ENCODE measurements at regions not wholly inside any gene's neighbourhood (a gene's known extent, or its start where the extent isn't known, plus 50 kb on each side); places are given as distances from the start of the nearest gene placed in this dataset.

GRCh38 chr12:89889062-89889461 is 180.4 kb upstream of the ATP2B1 start:
- no peak for DNase-seq (ENCODE audit: low spot score)
- Histone ChIP-seq H3K27me3 (replicated peaks; ENCODE audit: insufficient read depth) (no peaks in the 10 kb centered on the region), H3K4me1 (ENCODE audit: control insufficient read depth in 1 of 2, low read depth in 2 of 2) (no peaks in the 10 kb centered on the region), H3K4me3 (no peak overlapping the region), H3K36me3 (no peaks in the 10 kb centered on the region), H3K9me3 (no peaks in the 10 kb centered on the region), H3K27ac (no peak overlapping the region)
- ATAC-seq (ENCODE audit: insufficient number of reproducible peaks, low FRiP score, low read depth), result no peak
- TF ChIP-seq CTCF (IDR thresholded peaks at IDR 0.05), result no peak

DNA sequence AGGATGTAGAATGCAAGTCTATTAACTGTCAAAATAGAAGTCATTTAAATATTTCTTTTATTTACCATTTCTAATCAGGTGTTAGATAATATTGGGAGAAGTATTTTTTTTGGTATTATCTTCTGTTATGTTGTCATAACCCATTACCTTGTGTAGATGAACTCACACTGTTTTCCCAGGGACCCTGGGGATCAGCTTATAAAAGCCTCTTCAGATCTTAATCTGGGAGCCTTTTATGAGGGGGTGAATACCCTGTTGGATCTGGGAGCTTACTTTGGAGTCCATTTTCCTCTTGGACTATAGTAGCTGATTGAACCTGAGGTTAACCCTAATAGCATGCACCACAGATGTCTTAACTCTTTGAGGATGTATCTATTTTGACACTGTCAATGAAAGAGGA is 176.3 kb upstream of the ATP2B1 start:
- ATAC-seq (ENCODE audit: insufficient number of reproducible peaks, low FRiP score, low read depth) (no peak), DNase-seq (ENCODE audit: low spot score) (no peak)
- H3K4me1 ChIP-seq (ENCODE audit: control insufficient read depth in 1 of 2, low read depth in 2 of 2), result no peaks in the 10 kb centered on the region
- no peaks in the 10 kb centered on the region for H3K27me3 ChIP-seq (replicated peaks; ENCODE audit: insufficient read depth)
- no peaks in the 10 kb centered on the region for H3K36me3 ChIP-seq
- no peak for TF ChIP-seq CTCF (IDR thresholded peaks at IDR 0.05)
- no peak overlapping the region for H3K4me3 ChIP-seq
- no peaks in the 10 kb centered on the region for H3K9me3 ChIP-seq
- no peak overlapping the region for H3K27ac ChIP-seq

GRCh38 chr12:89884416-89884898 is 175.8 kb upstream of the ATP2B1 start:
- Histone ChIP-seq H3K27ac (no peak overlapping the region), H3K4me3 (no peak overlapping the region), H3K4me1 (ENCODE audit: control insufficient read depth in 1 of 2, low read depth in 2 of 2) (no peaks in the 10 kb centered on the region), H3K9me3 (no peaks in the 10 kb centered on the region), H3K27me3 (replicated peaks; ENCODE audit: insufficient read depth) (no peaks in the 10 kb centered on the region), H3K36me3 (no peaks in the 10 kb centered on the region)
- no peak for TF ChIP-seq CTCF (IDR thresholded peaks at IDR 0.05)
- DNase-seq (ENCODE audit: low spot score) (no peak), ATAC-seq (ENCODE audit: insufficient number of reproducible peaks, low FRiP score, low read depth) (no peak)

GRCh38 chr12:89883630-89884389 is 175.2 kb upstream of the ATP2B1 start:
- H3K9me3 ChIP-seq, result no peaks in the 10 kb centered on the region
- no peak overlapping the region for H3K4me3 ChIP-seq
- no peak overlapping the region for H3K27ac ChIP-seq
- H3K4me1 ChIP-seq (ENCODE audit: control insufficient read depth in 1 of 2, low read depth in 2 of 2), result no peaks in the 10 kb centered on the region
- no peaks in the 10 kb centered on the region for H3K27me3 ChIP-seq (replicated peaks; ENCODE audit: insufficient read depth)
- ATAC-seq (ENCODE audit: insufficient number of reproducible peaks, low FRiP score, low read depth) (no peak), DNase-seq (ENCODE audit: low spot score) (no peak)
- no peaks in the 10 kb centered on the region for H3K36me3 ChIP-seq
- TF ChIP-seq CTCF (IDR thresholded peaks at IDR 0.05), result no peak

- DNase-seq (ENCODE audit: low spot score) (no peak), ATAC-seq (ENCODE audit: insufficient number of reproducible peaks, low FRiP score, low read depth) (no peak)
- no peaks in the 10 kb centered on the region for H3K9me3 ChIP-seq
- H3K4me3 ChIP-seq, result no peak overlapping the region
- no peaks in the 10 kb centered on the region for H3K36me3 ChIP-seq
- TF ChIP-seq CTCF (IDR thresholded peaks at IDR 0.05), result no peak
- H3K27me3 ChIP-seq (replicated peaks; ENCODE audit: insufficient read depth), result no peaks in the 10 kb centered on the region
- no peak overlapping the region for H3K27ac ChIP-seq
- no peaks in the 10 kb centered on the region for H3K4me1 ChIP-seq (ENCODE audit: control insufficient read depth in 1 of 2, low read depth in 2 of 2)
Observed at GRCh38 chr12:89882792-89883191, 174.2 kb upstream of the ATP2B1 start.
